OCI-LY3 (cell line): ENCODE measurements at regions not wholly inside any gene's neighbourhood (a gene's known extent, or its start where the extent isn't known, plus 50 kb on each side); places are given as distances from the start of the nearest gene placed in this dataset.

Experiments used
- EZH2phosphoT487 ChIP-seq: fragments of 200-600 bp; shearing (Covaris generic); IDR thresholded peaks from 2 replicates; pipeline ENCODE4 v1.6.1; 2018; ENCODE audit warnings: antibody characterized with exemption, mixed run types, low read depth
- TF ChIP-seq, protein P1 (sequence below): fragments of 200-600, 300-600 bp; sonication (generic); IDR thresholded peaks from 2 replicates; pipeline ENCODE4 v1.5.1; 2014; ENCODE audit warnings: antibody characterized with exemption, low read length, low read depth

- TF ChIP-seq, protein P1, sequence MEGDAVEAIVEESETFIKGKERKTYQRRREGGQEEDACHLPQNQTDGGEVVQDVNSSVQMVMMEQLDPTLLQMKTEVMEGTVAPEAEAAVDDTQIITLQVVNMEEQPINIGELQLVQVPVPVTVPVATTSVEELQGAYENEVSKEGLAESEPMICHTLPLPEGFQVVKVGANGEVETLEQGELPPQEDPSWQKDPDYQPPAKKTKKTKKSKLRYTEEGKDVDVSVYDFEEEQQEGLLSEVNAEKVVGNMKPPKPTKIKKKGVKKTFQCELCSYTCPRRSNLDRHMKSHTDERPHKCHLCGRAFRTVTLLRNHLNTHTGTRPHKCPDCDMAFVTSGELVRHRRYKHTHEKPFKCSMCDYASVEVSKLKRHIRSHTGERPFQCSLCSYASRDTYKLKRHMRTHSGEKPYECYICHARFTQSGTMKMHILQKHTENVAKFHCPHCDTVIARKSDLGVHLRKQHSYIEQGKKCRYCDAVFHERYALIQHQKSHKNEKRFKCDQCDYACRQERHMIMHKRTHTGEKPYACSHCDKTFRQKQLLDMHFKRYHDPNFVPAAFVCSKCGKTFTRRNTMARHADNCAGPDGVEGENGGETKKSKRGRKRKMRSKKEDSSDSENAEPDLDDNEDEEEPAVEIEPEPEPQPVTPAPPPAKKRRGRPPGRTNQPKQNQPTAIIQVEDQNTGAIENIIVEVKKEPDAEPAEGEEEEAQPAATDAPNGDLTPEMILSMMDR = no peak
- TF ChIP-seq EZH2phosphoT487 = no peak
These were observed 473.0 kb downstream of the CCDC85A start for GRCh38 chr2:56656826-56657225.
